Ishikawa (cell line): ENCODE measurements at regions not wholly inside any gene's neighbourhood (a gene's known extent, or its start where the extent isn't known, plus 50 kb on each side); places are given as distances from the start of the nearest gene placed in this dataset.

ENCODE experiments used
- EGR1 ChIP-seq: IDR thresholded peaks from 2 replicates; pipeline ENCODE4 v1.6.1; 2012
- EP300 ChIP-seq: IDR thresholded peaks from 2 replicates; pipeline ENCODE4 v1.6.1; 2012; ENCODE audit warnings: borderline replicate concordance
- REST ChIP-seq: IDR thresholded peaks from 2 replicates; pipeline ENCODE4 v1.6.1; 2012; ENCODE audit warnings: low read depth, mild to moderate bottlenecking

DNA sequence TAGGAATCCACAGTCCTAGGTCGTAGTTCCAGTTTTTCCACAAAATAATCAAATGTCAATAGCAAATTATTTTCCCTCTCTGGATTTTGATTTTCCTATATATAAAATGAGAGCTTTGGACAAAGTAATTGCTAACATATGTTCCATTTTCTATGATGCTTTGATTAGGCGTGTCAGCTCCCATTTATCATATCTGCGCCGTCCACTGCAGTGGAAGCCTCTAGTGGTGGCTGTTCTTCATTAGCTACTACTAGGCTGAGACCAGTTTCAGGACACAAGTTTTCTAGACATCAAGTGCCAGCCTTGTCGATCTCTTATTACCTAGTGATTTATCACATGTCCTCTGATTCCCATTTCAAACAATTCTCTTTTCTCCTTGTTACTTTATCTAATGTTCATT lies 271.5 kb downstream of the TUSC7 start:
- TF ChIP-seq EP300 (no peak), REST (no peak), EGR1 (no peak)
